B cell (primary cell): ENCODE measurements at regions not wholly inside any gene's neighbourhood (a gene's known extent, or its start where the extent isn't known, plus 50 kb on each side); places are given as distances from the start of the nearest gene placed in this dataset.
"Not testable (repeated sequence)": the region's sequence is repeated elsewhere in the genome, so short reads cannot be mapped to it uniquely, and the experiment has no call there.

ENCODE experiments used
- ATAC-seq: fragments of 200-7000 bp; cut with Tn5 transposase; one replicate; pipeline ENCODE4 v1.10.0; 2021; ENCODE audit warnings: low read depth, mild to moderate bottlenecking, moderate number of reproducible peaks, moderate library complexity
- CTCF ChIA-PET: fragments of 350-600 bp; sonication (Branson Sonifier 250); formaldehyde crosslinking; loops from one replicate; lab custom pipeline; 2021; ENCODE audit warnings: antibody characterized with exemption, inconsistent platforms; lab: Charles Lee
- POLR2A ChIA-PET: fragments of 350-600 bp; sonication (Branson Sonifier 250); formaldehyde crosslinking; loops from one replicate; lab custom pipeline; 2021; ENCODE audit warnings: antibody characterized with exemption; lab: Charles Lee
- DNase-seq: peaks from one replicate; pipeline ENCODE4 v3.0.0; 2013
- H2AFZ ChIP-seq: 2 replicates; pipeline ENCODE4 v1.6.1; 2012; ENCODE audit warnings: mild to moderate bottlenecking, low read depth, low read length; ENCODE audit not compliant: insufficient read depth, poor library complexity, severe bottlenecking
- H3K27ac ChIP-seq, 2 donors: 1 replicate in 1 of 2; 2 replicates in 1 of 2; pipeline ENCODE4 v1.5.1; 2012 to 2013; ENCODE audit warnings: low read length in 2 of 2, mild to moderate bottlenecking in 2 of 2, moderate library complexity in 1 of 2
- H3K27me3 ChIP-seq, 4 experiments: fragments of 200-600 bp in 1 of 4; sonication (generic) in 1 of 4; replicated peaks in 1 of 4; 1 replicate in 2 of 4; 2 replicates in 2 of 4; pipeline versions ENCODE4 v1.6.1 to v1.7.0; 2013 to 2016; ENCODE audit warnings: low read length in 3 of 4, mild to moderate bottlenecking in 2 of 4, mixed read lengths in 1 of 4, moderate library complexity in 1 of 4; ENCODE audit not compliant: insufficient read depth in 4 of 4, control insufficient read depth in 3 of 4; ENCODE audit errors: control extremely low read depth in 1 of 4
- H3K36me3 ChIP-seq, 2 experiments: replicated peaks in 1 of 2; 1 replicate in 1 of 2; 2 replicates in 1 of 2; pipeline versions ENCODE4 v1.6.1 to v1.7.1; 2013; ENCODE audit warnings: low read length in 1 of 2; ENCODE audit not compliant: insufficient read depth in 2 of 2, control insufficient read depth in 1 of 2; ENCODE audit errors: control extremely low read depth in 1 of 2, extremely low read depth in 1 of 2
- H3K4me1 ChIP-seq, 2 donors: fragments of 200-600 bp in 1 of 2; sonication (generic) in 1 of 2; 1 replicate in 1 of 2; 2 replicates in 1 of 2; pipeline versions ENCODE4 v1.5.1 to v1.6.1; 2013 to 2017; ENCODE audit warnings: low read length in 2 of 2; ENCODE audit not compliant: control insufficient read depth in 2 of 2, insufficient read depth in 2 of 2
- H3K4me2 ChIP-seq: replicated peaks from 2 replicates; pipeline ENCODE3; 2012; ENCODE audit warnings: mild to moderate bottlenecking, low read depth, low read length; ENCODE audit not compliant: poor library complexity, severe bottlenecking
- H3K4me3 ChIP-seq, 5 experiments: fragments of 200-600 bp in 1 of 5; sonication (generic) in 1 of 5; 1 replicate in 3 of 5; 2 replicates in 2 of 5; pipeline versions ENCODE4 v1.5.1 to v1.7.0; 2011 to 2016; ENCODE audit warnings: low read length in 4 of 5, mild to moderate bottlenecking in 4 of 5, low read depth in 2 of 5, control low read depth in 1 of 5, moderate library complexity in 1 of 5; ENCODE audit not compliant: insufficient read depth in 1 of 5; ENCODE audit errors: control extremely low read depth in 1 of 5, extremely low read depth in 1 of 5
- H3K79me2 ChIP-seq: fragments of 200-600 bp; sonication (generic); one replicate; pipeline ENCODE4 v1.6.0; 2016; ENCODE audit warnings: low read length; ENCODE audit not compliant: control insufficient read depth, insufficient read depth
- H3K9ac ChIP-seq: fragments of 200-600 bp; sonication (generic); 2 replicates; pipeline ENCODE4 v1.6.1; 2017; ENCODE audit warnings: mild to moderate bottlenecking, low read length, moderate library complexity
- H3K9me3 ChIP-seq, 3 donors: one replicate each; pipeline versions ENCODE4 v1.6.1 to v1.7.1; 2013; ENCODE audit warnings: low read length in 2 of 3; ENCODE audit not compliant: control insufficient read depth in 2 of 3, insufficient read depth in 1 of 3; ENCODE audit errors: control extremely low read depth in 1 of 3
- H4K20me1 ChIP-seq: 2 replicates; pipeline ENCODE4 v1.6.0; 2012; ENCODE audit warnings: mild to moderate bottlenecking, low read length; ENCODE audit not compliant: insufficient read depth, control insufficient read depth, poor library complexity, severe bottlenecking
- H3K27ac Mint-ChIP-seq: one replicate; pipeline ENCODE4 v1.8.0; 2021; ENCODE audit warnings: mixed read lengths
- H3K27me3 Mint-ChIP-seq: one replicate; pipeline ENCODE4 v1.8.0; 2021; ENCODE audit warnings: mixed read lengths
- H3K4me1 Mint-ChIP-seq: one replicate; pipeline ENCODE4 v1.8.0; 2021; ENCODE audit warnings: mixed read lengths
- H3K4me3 Mint-ChIP-seq: one replicate; pipeline ENCODE4 v1.8.0; 2021; ENCODE audit warnings: mixed read lengths
- H3K9me3 Mint-ChIP-seq: one replicate; pipeline ENCODE4 v1.8.0; 2022; ENCODE audit warnings: mixed read lengths; ENCODE audit not compliant: insufficient read depth
- CTCF ChIP-seq: fragments of 200-600 bp; IDR thresholded peaks from one replicate; pipeline ENCODE4 v1.8.0; 2022; ENCODE audit warnings: antibody characterized with exemption, mild to moderate bottlenecking
- EZH2 ChIP-seq: IDR thresholded peaks from 2 replicates; pipeline ENCODE4 v1.6.1; 2012; ENCODE audit warnings: borderline replicate concordance, low read depth, mild to moderate bottlenecking, moderate library complexity, low read length; ENCODE audit not compliant: insufficient read depth, poor library complexity, severe bottlenecking
- WGBS: methylation state at CpG from one replicate; pipeline ENCODE4 v1.1.5; 2013; ENCODE audit warnings: missing lambda C conversion rate; ENCODE audit not compliant: insufficient coverage; 5-methylcytosine and 5-hydroxymethylcytosine counted together
- intact Hi-C: fragments of 100-400 bp; cut with micrococcal nuclease; formaldehyde crosslinking; loops from one replicate; pipeline ENCODE4 v1.10.0; 2022

DNA sequence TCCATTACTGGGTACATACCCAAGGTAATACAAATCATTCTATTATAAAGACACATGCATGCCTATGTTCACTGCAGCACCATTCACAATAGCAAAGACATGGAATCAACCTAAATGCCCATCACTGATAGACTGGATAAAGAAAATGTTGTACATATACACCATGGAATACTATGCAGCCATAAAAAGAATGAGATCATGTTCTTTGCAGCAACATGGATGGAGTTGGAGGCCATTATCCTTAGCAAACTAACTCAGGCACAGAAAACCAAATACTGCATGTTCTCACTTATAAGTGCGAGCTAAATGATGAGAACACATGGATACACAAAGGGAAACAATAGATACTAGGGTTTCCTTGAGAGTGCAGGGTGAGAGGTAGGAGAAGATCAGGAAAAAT is 146.8 kb downstream of the IBTK start:
- H3K4me3 Mint-ChIP-seq, H3K4me2 ChIP-seq, ATAC-seq, H2AFZ ChIP-seq, H4K20me1 ChIP-seq, H3K9ac ChIP-seq, H3K4me3 ChIP-seq, intact Hi-C loops, CTCF ChIA-PET, H3K27me3 Mint-ChIP-seq, POLR2A ChIA-PET, H3K4me1 ChIP-seq, H3K9me3 Mint-ChIP-seq, H3K36me3 ChIP-seq, H3K27me3 ChIP-seq, H3K27ac ChIP-seq, DNase-seq, H3K4me1 Mint-ChIP-seq, H3K9me3 ChIP-seq, H3K27ac Mint-ChIP-seq, H3K79me2 ChIP-seq: not testable (repeated sequence)
- WGBS = no CpG with 5 or more reads among the region's 1 CpG

DNA sequence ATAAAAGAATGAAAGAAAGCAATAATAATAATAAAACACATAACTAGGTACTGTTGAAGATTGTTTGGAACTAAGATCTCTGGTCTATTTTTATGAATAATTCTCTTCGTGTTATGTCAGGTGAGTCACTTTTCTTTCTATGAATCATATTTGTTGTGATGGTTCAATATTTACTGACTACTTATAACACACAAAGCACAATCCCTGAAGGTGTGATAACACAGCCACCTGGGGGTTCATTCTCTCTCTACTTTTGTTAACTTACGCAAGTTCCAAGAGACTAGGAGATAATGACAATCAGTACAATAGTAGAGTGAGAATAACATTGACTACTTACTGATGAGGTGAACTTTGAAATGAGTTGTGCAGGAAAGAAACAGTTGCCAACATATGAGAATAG is 149.9 kb downstream of the IBTK start:
- Mint-ChIP-seq H3K9me3 (no peaks in the 10 kb centered on the region), H3K4me1 (no peaks in the 10 kb centered on the region), H3K27ac (no peak overlapping the region), H3K27me3 (no peaks in the 10 kb centered on the region), H3K4me3 (no peak overlapping the region)
- Histone ChIP-seq H3K4me3 (no peak overlapping the region), H2AFZ (no peak overlapping the region), H3K4me1 (no peaks in the 10 kb centered on the region), H3K79me2 (no peaks in the 10 kb centered on the region), H3K27ac (no peak overlapping the region), H3K4me2 (no peak overlapping the region), H4K20me1 (no peaks in the 10 kb centered on the region), H3K36me3 (no peaks in the 10 kb centered on the region), H3K9ac (no peak overlapping the region), H3K9me3 (no peaks in the 10 kb centered on the region), H3K27me3 (no peaks in the 10 kb centered on the region)
- CTCF ChIA-PET = no interaction called here
- WGBS = no CpG with 5 or more reads among the region's 2 CpGs
- DNase-seq = no peak
- POLR2A ChIA-PET = no interaction called here
- intact Hi-C loops = no loop called here
- TF ChIP-seq EZH2 (no peak), CTCF (no peak)
- ATAC-seq = no peak
